NCI-H2029 treated with DMSO at 0.1 percent for 48 hours (cell line): ENCODE measurements at regions not wholly inside any gene's neighbourhood (a gene's known extent, or its start where the extent isn't known, plus 50 kb on each side); places are given as distances from the start of the nearest gene placed in this dataset.
"Not testable (repeated sequence)": the region's sequence is repeated elsewhere in the genome, so short reads cannot be mapped to it uniquely, and the experiment has no call there.

Experiments used
- DNase-seq: peaks from one replicate; lab custom pipeline; 2025; lab: John Stamatoyannopoulos, UW

DNA sequence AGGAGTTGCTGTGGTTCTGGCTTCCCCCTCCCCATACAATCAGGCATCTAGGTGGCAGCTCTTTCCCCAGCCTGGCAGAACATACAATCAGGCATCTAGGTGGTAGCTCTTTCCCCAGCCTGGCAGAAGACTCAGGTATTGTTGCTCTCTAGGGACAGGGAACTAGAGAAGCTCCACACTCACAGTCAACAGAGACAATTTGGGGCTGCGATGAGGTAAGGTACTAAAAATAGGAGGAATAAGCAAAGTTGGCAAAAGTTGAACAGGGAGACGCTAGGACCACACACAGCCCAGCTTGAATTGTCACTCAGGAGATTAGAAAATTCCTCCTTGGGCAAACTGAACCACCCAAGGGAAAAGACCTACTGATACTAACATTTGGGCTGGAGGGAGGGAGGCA is 315.5 kb upstream of the CDH5 start:
- DNase-seq = no peak

DNA sequence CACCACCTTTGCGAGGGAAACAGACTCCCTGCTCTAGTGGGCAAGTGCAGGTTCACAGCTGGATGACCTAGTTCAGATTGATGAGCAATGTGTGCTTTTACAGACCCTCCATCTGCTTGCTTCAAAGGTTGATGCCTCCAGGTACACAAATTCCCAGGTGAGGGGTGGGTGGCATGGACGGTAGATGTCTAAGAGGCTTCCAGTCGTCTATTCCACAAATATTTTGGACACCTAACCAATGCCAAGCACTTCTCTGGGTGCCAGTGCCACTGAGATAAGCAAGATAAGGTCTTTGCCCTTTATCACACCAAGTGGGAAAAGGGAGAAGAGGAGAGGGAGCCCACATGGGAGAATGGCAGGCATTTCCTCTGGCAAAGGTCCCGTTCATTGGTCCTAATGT is 316.6 kb upstream of the CDH5 start:
- DNase-seq = no peak

DNA sequence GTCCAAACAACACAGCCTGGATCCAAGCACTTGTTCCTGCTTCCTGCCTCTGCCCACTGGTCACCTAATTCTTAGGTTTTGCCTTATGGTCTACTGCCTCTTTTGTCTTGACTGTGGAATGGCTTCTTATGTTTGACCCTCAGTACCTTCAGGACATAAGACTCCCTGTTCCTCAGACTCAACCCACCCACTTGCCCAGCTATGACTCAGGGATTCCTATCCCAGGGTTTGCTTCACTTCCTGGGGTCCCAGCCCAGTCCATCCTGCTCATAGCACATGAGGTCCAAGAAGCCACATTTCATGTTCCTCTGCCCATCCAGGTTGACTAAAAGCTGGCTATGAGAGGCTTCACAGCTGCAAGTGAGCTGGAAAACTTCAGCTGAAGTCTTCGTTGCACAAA is 320.9 kb upstream of the CDH5 start:
- no peak for DNase-seq

GRCh38 chr16:66044556-66044955 is 321.9 kb upstream of the CDH5 start:
- no peak for DNase-seq

GRCh38 chr16:66044089-66044488 is 322.4 kb upstream of the CDH5 start:
- no peak for DNase-seq

- no peak for DNase-seq
These were observed 323.2 kb upstream of the CDH5 start for GRCh38 chr16:66043326-66043725.

- DNase-seq = no peak
These were observed 324.1 kb upstream of the CDH5 start for GRCh38 chr16:66042341-66042740.

- no peak for DNase-seq
These were observed 324.6 kb upstream of the CDH5 start for GRCh38 chr16:66041907-66042306.

DNA sequence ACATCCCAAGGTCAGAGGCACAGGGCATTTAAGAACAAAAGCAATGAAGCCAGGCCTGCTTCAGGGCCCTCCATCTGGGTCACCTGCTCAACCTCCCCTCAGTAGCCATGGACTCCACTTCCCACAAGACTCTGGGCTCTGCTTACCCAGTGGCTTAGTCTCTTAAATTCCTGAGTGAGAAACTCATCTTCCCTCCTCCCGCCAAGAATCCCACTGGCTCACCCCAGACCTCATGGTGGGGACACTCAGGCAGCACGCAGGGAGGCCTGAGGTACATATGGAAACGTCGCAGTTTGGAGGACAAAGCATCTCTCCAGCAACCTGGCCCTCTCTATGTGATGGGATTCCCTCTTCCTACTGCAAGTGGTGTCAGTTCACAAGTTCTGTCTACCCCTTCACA is 326.7 kb upstream of the CDH5 start:
- DNase-seq = no peak

- no peak for DNase-seq
These were observed 329.4 kb upstream of the CDH5 start for GRCh38 chr16:66036793-66037715.

GRCh38 chr16:66036184-66036583 is 330.3 kb upstream of the CDH5 start:
- DNase-seq = peak; percentile 20

GRCh38 chr16:66035096-66035495 is 331.4 kb upstream of the CDH5 start:
- no peak for DNase-seq

GRCh38 chr16:66032841-66033240 is 333.6 kb upstream of the CDH5 start:
- no peak for DNase-seq

- no peak for DNase-seq
These were observed 336.5 kb upstream of the CDH5 start for GRCh38 chr16:66030036-66030435.

- no peak for DNase-seq
These were observed 337.8 kb upstream of the CDH5 start for GRCh38 chr16:66028510-66029216.

GRCh38 chr16:66026787-66027330 is 339.6 kb upstream of the CDH5 start:
- no peak for DNase-seq

- no peak for DNase-seq
These were observed 340.3 kb upstream of the CDH5 start for GRCh38 chr16:66026211-66026610.

GRCh38 chr16:66025751-66026150 is 340.7 kb upstream of the CDH5 start:
- no peak for DNase-seq

DNA sequence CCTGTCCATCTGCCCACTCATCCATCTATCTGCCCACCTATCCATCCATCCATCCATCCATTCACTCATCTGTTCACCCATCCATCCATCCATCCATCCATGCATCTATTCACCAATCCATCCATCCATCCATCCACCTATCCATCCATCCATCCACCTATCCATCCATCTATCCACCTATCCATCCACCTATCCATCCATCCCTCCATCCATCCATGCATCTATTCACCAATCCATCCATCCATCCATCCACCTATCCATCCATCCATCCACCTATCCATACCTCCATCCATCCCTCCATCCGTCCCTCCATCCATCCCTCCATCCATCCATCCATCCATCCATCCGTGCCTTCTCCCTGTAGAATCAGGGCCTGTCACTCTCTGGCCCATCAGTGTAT is 341.9 kb upstream of the CDH5 start:
- not testable (repeated sequence) for DNase-seq

- DNase-seq = no peak
These were observed 343.0 kb upstream of the CDH5 start for GRCh38 chr16:66023481-66023880.

DNA sequence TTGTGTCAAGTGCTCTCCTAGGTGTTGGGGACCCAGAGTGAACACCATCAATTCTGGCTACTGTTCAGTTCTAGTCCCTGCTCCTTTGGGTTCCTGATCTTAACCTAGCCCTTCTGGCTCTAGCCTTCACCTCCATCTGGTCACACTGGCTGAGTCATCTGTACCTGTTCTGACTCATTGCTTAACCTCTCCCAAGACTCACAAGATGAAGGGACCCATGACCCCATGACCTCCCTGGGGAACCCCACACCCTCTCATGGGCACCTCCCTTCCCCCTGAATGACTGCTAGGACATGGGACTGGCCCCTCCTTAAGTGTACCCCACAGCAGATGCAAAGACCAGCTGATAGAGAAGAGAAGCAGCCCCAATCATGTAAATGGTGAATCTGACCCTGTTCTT is 345.8 kb upstream of the CDH5 start:
- no peak for DNase-seq

- DNase-seq = no peak
These were observed 346.4 kb upstream of the CDH5 start for GRCh38 chr16:66020046-66020445.

DNA sequence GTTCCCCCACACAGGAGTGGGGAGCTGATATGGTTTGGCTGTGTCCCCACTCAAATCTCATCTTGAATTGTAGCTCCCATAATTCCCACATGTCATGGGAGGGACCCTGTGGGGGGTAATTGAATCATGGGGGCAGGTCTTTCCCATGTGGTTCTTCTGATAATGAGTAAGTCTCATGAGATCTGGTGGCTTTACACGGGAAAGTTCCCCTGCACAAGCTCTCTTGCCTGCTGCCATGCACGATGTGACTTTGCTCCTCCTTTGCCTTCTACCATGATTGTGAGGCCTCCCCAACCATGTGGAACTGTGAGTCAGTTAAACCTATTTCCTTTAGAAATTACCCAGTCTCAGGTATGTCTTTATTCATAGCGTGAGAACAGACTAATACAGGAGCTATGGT is 347.0 kb upstream of the CDH5 start:
- DNase-seq = not testable (repeated sequence)
